ENCODE measurements at regions not wholly inside any gene's neighbourhood (a gene's known extent, or its start where the extent isn't known, plus 50 kb on each side); places are given as distances from the start of the nearest gene placed in this dataset.
"Not testable (repeated sequence)": the region's sequence is repeated elsewhere in the genome, so short reads cannot be mapped to it uniquely, and the experiment has no call there.

- ATAC-seq (replicated peaks in 1 of 2) (no peak), DNase-seq (no peak)
- no peaks in the 10 kb centered on the region for H3K36me3 Mint-ChIP-seq (ENCODE audit: insufficient read depth in 2 of 2)
- H3K27ac Mint-ChIP-seq: no peak overlapping the region
- H3K27me3 Mint-ChIP-seq (ENCODE audit: low read depth): peaks cover 19% of the 10 kb centered on the region
- H3K4me3 Mint-ChIP-seq: no peak overlapping the region
- H3K9me3 Mint-ChIP-seq: no peaks in the 10 kb centered on the region
- H3K4me1 Mint-ChIP-seq (ENCODE audit: low read depth): no peaks in the 10 kb centered on the region
Measured at GRCh38 chr6:776528-776931, 83.6 kb upstream of the EXOC2 start.

DNA sequence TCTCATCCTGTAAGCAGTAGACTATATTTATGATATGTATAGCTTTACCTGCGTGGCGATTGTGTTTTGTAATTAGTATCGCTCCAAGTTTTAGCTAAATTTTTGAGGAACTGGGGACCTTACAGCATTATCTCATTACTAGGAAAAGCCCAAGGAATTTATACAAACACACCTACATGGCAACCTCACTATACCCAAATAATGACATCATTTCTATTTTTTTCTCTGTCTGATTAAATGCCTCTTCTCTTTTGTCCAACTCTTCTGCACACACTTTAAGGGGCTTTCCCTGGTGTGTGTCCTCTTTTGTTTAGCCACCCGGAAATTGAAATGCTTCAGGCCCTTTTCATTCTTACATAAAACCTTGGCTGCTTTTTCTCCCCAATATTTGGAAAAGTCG lies 82.9 kb upstream of the EXOC2 start:
- no peak for ATAC-seq (replicated peaks in 1 of 2)
- DNase-seq: no peak
- no peaks in the 10 kb centered on the region for H3K9me3 Mint-ChIP-seq
- H3K27me3 Mint-ChIP-seq (ENCODE audit: low read depth): peaks cover 12% of the 10 kb centered on the region
- no peak overlapping the region for H3K27ac Mint-ChIP-seq
- no peaks in the 10 kb centered on the region for H3K4me1 Mint-ChIP-seq (ENCODE audit: low read depth)
- no peaks in the 10 kb centered on the region for H3K36me3 Mint-ChIP-seq (ENCODE audit: insufficient read depth in 2 of 2)
- no peak overlapping the region for H3K4me3 Mint-ChIP-seq

DNA sequence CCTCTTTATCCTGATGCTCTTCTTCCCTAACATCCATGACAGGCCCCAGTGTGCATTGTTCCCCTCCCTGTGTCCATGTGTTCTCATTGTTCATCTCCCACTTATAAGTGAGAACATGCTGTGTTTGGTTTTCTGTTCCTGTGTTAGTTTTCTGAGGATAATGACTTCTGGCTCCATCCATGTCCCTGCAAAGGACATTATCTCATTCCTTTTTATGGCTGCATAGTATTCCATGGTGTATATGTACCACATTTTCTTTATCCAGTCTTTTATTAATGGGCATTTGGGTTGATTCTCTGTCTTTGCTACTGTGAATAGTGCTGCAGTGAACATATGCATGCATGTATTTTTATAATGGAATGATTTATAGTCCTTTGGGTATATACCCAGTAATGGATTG lies 78.7 kb upstream of the EXOC2 start:
- H3K9me3 Mint-ChIP-seq; H3K4me3 Mint-ChIP-seq; H3K4me1 Mint-ChIP-seq (ENCODE audit: low read depth); H3K27ac Mint-ChIP-seq; H3K36me3 Mint-ChIP-seq (ENCODE audit: insufficient read depth in 2 of 2); DNase-seq; ATAC-seq (replicated peaks in 1 of 2): not testable (repeated sequence)
- peaks cover 16% of the 10 kb centered on the region for H3K27me3 Mint-ChIP-seq (ENCODE audit: low read depth)

DNA sequence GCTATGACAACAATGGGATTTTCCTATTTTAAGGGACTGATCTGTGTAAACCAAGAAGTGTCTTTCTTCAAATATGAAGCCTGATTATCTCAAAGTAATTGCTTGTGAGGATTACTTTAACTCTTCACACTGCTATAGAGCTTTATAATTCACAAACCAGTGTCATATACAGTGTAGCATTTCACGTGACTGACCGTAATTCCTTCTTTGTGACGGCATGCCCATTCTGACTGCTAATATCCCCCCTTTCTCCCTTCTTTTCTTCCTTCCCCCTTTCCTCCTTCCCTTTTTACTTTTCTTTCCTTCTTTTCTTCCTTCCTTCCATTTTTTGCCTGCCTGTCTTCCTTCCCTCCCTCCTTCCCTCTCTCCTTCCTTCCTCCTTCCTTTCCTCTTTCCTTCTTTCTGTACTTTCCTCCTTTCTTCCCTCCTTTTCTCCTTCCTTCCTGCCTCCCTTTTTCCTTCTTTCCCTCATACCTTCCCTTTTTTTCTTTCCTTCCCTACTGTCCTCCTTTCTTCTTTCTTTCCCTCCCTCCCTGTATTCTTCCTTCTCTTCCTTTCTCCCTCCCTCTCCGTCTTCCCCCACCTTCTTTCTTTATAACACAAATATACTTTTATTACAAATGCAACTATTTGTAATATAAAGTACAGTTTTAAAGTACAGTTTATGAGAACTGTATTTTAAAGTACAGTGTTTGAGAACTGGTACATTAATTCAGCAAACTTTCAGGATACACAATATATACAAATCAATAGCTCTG lies 75.0 kb upstream of the EXOC2 start:
- no peak overlapping the region for H3K27ac Mint-ChIP-seq

DNA sequence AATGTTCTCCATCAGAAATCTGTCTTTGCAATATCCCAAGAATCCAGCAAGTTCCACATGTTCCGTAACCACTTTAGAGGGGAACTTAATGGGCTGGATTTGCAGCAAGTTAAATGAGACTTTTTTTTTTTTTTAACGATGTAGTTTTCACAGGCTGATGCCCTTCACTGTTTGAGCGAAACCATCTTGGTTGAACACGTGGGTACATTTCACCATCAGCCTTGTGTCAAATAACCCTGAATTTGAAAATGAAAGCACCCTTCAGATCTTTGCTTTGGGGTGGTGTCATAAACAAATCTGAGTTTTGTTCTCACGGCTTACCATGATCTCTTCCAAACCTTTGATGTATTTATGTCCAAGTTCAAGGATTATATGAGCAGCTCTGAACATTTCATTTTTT lies 73.7 kb upstream of the EXOC2 start:
- DNase-seq (no peak), ATAC-seq (replicated peaks in 1 of 2) (no peak)
- H3K9me3 Mint-ChIP-seq: no peaks in the 10 kb centered on the region
- H3K36me3 Mint-ChIP-seq (ENCODE audit: insufficient read depth in 2 of 2): no peaks in the 10 kb centered on the region
- no peaks in the 10 kb centered on the region for H3K4me1 Mint-ChIP-seq (ENCODE audit: low read depth)
- H3K27me3 Mint-ChIP-seq (ENCODE audit: low read depth): peaks cover 50% of the 10 kb centered on the region
- peak overlapping the region in 1 of 2 donors; percentile 21 for H3K4me3 Mint-ChIP-seq
- H3K27ac Mint-ChIP-seq: no peak overlapping the region

More for the DNA sequence above, 75.0 kb upstream of the EXOC2 start:
- no peak for ATAC-seq (replicated peaks in 1 of 2)
- peaks cover 38% of the 10 kb centered on the region for H3K27me3 Mint-ChIP-seq (ENCODE audit: low read depth)
- no peaks in the 10 kb centered on the region for H3K36me3 Mint-ChIP-seq (ENCODE audit: insufficient read depth in 2 of 2)
- H3K9me3 Mint-ChIP-seq: no peaks in the 10 kb centered on the region
- H3K4me1 Mint-ChIP-seq (ENCODE audit: low read depth): no peaks in the 10 kb centered on the region
- no peak for DNase-seq
- H3K4me3 Mint-ChIP-seq: no peak overlapping the region

- DNase-seq (no peak), ATAC-seq (replicated peaks in 1 of 2) (no peak)
- no peaks in the 10 kb centered on the region for H3K4me1 Mint-ChIP-seq (ENCODE audit: low read depth)
- H3K36me3 Mint-ChIP-seq (ENCODE audit: insufficient read depth in 2 of 2): no peaks in the 10 kb centered on the region
- no peak overlapping the region for H3K4me3 Mint-ChIP-seq
- H3K9me3 Mint-ChIP-seq: no peaks in the 10 kb centered on the region
- H3K27ac Mint-ChIP-seq: no peak overlapping the region
- peaks cover 37% of the 10 kb centered on the region for H3K27me3 Mint-ChIP-seq (ENCODE audit: low read depth)
Measured at GRCh38 chr6:761997-762396, 69.1 kb upstream of the EXOC2 start.

GRCh38 chr6:760982-761955 lies 68.3 kb upstream of the EXOC2 start:
- H3K36me3 Mint-ChIP-seq (ENCODE audit: insufficient read depth in 2 of 2): no peaks in the 10 kb centered on the region
- H3K4me3 Mint-ChIP-seq: no peak overlapping the region
- H3K27ac Mint-ChIP-seq: no peak overlapping the region
- H3K4me1 Mint-ChIP-seq (ENCODE audit: low read depth): no peaks in the 10 kb centered on the region
- H3K27me3 Mint-ChIP-seq (ENCODE audit: low read depth): peaks cover 34% of the 10 kb centered on the region
- DNase-seq (no peak), ATAC-seq (replicated peaks in 1 of 2) (no peak)
- no peaks in the 10 kb centered on the region for H3K9me3 Mint-ChIP-seq

DNA sequence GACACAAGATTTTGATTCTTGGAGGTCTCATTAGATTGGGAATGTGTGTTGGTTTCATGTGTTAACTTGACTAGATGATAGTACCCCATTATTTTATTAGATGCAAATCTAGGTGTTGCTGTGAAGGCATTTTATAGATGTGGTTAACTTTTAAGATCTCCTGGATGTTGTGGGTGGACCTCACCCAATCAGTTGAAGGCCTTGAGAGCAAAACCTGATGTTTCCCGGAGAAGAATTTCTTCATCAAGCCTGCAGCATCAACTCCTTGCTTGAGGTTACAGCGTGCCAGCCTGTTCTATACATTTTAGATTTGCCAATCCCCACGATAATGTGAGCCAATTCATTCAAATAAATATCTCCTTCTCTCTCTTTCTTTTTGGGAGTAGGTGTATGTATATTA lies 66.8 kb upstream of the EXOC2 start:
- DNase-seq: no peak
- ATAC-seq (replicated peaks in 1 of 2): no peak
- Mint-ChIP-seq H3K36me3 (ENCODE audit: insufficient read depth in 2 of 2) (no peaks in the 10 kb centered on the region), H3K9me3 (no peaks in the 10 kb centered on the region), H3K4me3 (no peak overlapping the region), H3K4me1 (ENCODE audit: low read depth) (no peaks in the 10 kb centered on the region), H3K27me3 (ENCODE audit: low read depth) (peaks cover 26% of the 10 kb centered on the region), H3K27ac (no peak overlapping the region)

DNA sequence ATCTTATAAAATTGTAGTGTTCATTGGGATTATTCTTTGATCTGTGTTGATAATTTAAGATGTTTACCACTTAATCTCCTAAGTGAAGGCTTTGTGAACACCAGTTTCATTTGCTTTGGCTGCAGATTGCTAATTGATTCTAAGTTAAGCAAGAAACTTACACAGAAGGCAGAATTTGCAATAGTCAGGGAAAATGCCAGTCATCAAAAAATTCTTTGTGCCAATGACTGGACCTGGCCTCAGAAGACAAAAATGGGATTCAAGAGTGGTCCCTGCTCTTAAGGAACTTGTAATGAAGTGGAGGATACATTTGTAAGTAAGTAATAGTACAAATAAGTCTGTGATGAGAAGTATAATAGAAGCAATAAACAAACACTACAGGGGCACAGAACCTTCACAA lies 63.3 kb upstream of the EXOC2 start:
- H3K27me3 Mint-ChIP-seq (ENCODE audit: low read depth): no peaks in the 10 kb centered on the region
- H3K27ac Mint-ChIP-seq: no peak overlapping the region
- no peaks in the 10 kb centered on the region for H3K4me1 Mint-ChIP-seq (ENCODE audit: low read depth)
- no peaks in the 10 kb centered on the region for H3K9me3 Mint-ChIP-seq
- ATAC-seq (replicated peaks in 1 of 2): no peak
- no peaks in the 10 kb centered on the region for H3K36me3 Mint-ChIP-seq (ENCODE audit: insufficient read depth in 2 of 2)
- DNase-seq: no peak
- H3K4me3 Mint-ChIP-seq: no peak overlapping the region

GRCh38 chr6:754202-754601 lies 61.3 kb upstream of the EXOC2 start:
- Mint-ChIP-seq H3K4me1 (ENCODE audit: low read depth) (no peaks in the 10 kb centered on the region), H3K27ac (no peak overlapping the region), H3K27me3 (ENCODE audit: low read depth) (no peaks in the 10 kb centered on the region)

GRCh38 chr6:753486-753885 lies 60.5 kb upstream of the EXOC2 start:
- H3K27ac Mint-ChIP-seq: no peak overlapping the region
- DNase-seq (no peak), ATAC-seq (replicated peaks in 1 of 2) (no peak)
- H3K9me3 Mint-ChIP-seq: no peaks in the 10 kb centered on the region
- no peak overlapping the region for H3K4me3 Mint-ChIP-seq
- H3K4me1 Mint-ChIP-seq (ENCODE audit: low read depth): no peaks in the 10 kb centered on the region
- H3K36me3 Mint-ChIP-seq (ENCODE audit: insufficient read depth in 2 of 2): no peaks in the 10 kb centered on the region
- no peaks in the 10 kb centered on the region for H3K27me3 Mint-ChIP-seq (ENCODE audit: low read depth)

More at GRCh38 chr6:754202-754601, 61.3 kb upstream of the EXOC2 start:
- DNase-seq: no peak
- Mint-ChIP-seq H3K9me3 (no peaks in the 10 kb centered on the region), H3K36me3 (ENCODE audit: insufficient read depth in 2 of 2) (no peaks in the 10 kb centered on the region), H3K4me3 (no peak overlapping the region)
- ATAC-seq (replicated peaks in 1 of 2): no peak

GRCh38 chr6:752438-752837 lies 59.5 kb upstream of the EXOC2 start:
- Mint-ChIP-seq H3K36me3 (ENCODE audit: insufficient read depth in 2 of 2) (no peaks in the 10 kb centered on the region), H3K4me1 (ENCODE audit: low read depth) (no peaks in the 10 kb centered on the region), H3K4me3 (no peak overlapping the region), H3K9me3 (no peaks in the 10 kb centered on the region), H3K27ac (no peak overlapping the region), H3K27me3 (ENCODE audit: low read depth) (peaks cover under 1% of the 10 kb centered on the region)
- ATAC-seq (replicated peaks in 1 of 2) (no peak), DNase-seq (no peak)

DNA sequence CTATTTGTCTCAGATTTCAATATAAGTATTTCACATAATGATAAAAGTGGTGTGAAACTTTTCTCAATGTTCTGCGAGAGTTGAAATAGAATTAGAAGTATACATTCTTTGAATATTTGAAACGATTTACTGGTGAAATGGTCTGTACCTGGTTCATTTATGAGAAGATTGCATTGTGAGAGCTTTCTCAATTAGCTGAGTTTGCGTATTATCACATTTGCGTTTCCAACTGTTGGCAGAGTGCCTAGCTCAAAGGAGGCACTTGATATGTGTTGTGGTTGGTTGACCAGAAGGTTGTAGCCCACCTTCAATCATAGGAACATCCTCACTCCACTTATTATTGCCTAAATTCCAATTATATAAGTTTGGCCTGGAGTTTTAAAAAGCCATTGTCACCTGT lies 58.8 kb upstream of the EXOC2 start:
- H3K4me3 Mint-ChIP-seq: no peak overlapping the region

More for the DNA sequence above, 58.8 kb upstream of the EXOC2 start:
- Mint-ChIP-seq H3K9me3 (no peaks in the 10 kb centered on the region), H3K27ac (no peak overlapping the region), H3K27me3 (ENCODE audit: low read depth) (peaks cover 5% of the 10 kb centered on the region), H3K36me3 (ENCODE audit: insufficient read depth in 2 of 2) (no peaks in the 10 kb centered on the region), H3K4me1 (ENCODE audit: low read depth) (no peaks in the 10 kb centered on the region)
- DNase-seq: no peak
- ATAC-seq (replicated peaks in 1 of 2): no peak
